Lung (tissue), 11 donors: ENCODE measurements at regions not wholly inside any gene's neighbourhood (a gene's known extent, or its start where the extent isn't known, plus 50 kb on each side); places are given as distances from the start of the nearest gene placed in this dataset.

ENCODE experiments used
- ATAC-seq: fragments of 200-7000 bp; cut with Tn5 transposase; one replicate; pipeline ENCODE4 v1.9.1; 2020; ENCODE audit warnings: moderate number of reproducible peaks; ENCODE audit not compliant: insufficient read depth, low FRiP score
- DNase-seq, 3 donors: peaks; one replicate each; pipeline ENCODE4 v3.0.0-alpha.2; 2013 to 2017
- H3K27ac ChIP-seq, 2 donors: one replicate each; pipeline ENCODE4 v1.5.1; 2013; ENCODE audit warnings: mild to moderate bottlenecking in 2 of 2, moderate library complexity in 2 of 2, control low read depth in 1 of 2, inconsistent platforms in 1 of 2, low read depth in 1 of 2, low read length in 1 of 2
- H3K27me3 ChIP-seq, 3 donors: one replicate each; pipeline ENCODE4 v1.5.1; 2013; ENCODE audit warnings: low read length in 2 of 3; ENCODE audit not compliant: control insufficient read depth in 3 of 3, insufficient read depth in 3 of 3
- H3K36me3 ChIP-seq, 4 donors: one replicate each; pipeline ENCODE4 v1.5.1; 2013; ENCODE audit warnings: low read length in 4 of 4, mild to moderate bottlenecking in 1 of 4, moderate library complexity in 1 of 4; ENCODE audit not compliant: control insufficient read depth in 4 of 4, insufficient read depth in 4 of 4
- H3K4me1 ChIP-seq, 5 donors: one replicate each; pipeline ENCODE4 v1.5.1; 2013; ENCODE audit warnings: low read length in 5 of 5, mild to moderate bottlenecking in 2 of 5, moderate library complexity in 1 of 5; ENCODE audit not compliant: control insufficient read depth in 5 of 5, insufficient read depth in 5 of 5
- H3K4me3 ChIP-seq: one replicate; pipeline ENCODE4 v1.5.1; 2013; ENCODE audit warnings: mild to moderate bottlenecking, control low read depth, moderate library complexity
- H3K9ac ChIP-seq, 2 donors: one replicate each; pipeline ENCODE4 v1.5.1; 2013; ENCODE audit warnings: low read length in 2 of 2, control low read depth in 1 of 2; ENCODE audit not compliant: insufficient read depth in 1 of 2
- H3K9me3 ChIP-seq, 4 donors: one replicate each; pipeline ENCODE4 v1.5.1; 2013; ENCODE audit warnings: low read length in 3 of 4, mild to moderate bottlenecking in 1 of 4, moderate library complexity in 1 of 4; ENCODE audit not compliant: control insufficient read depth in 4 of 4, insufficient read depth in 3 of 4
- CTCF ChIP-seq: IDR thresholded peaks from 2 replicates; pipeline ENCODE4 v1.5.1; 2012; ENCODE audit warnings: mild to moderate bottlenecking; ENCODE audit errors: control extremely low read depth, extremely low read depth
- WGBS, 2 donors: extraction: QIAGEN DNeasy Blood & Tissue Kit; methylation state at CpG; one replicate each; pipeline ENCODE4 v1.1.7; 2013; 5-methylcytosine and 5-hydroxymethylcytosine counted together
- donor health status: control.
- donor health status: control.
- donor health status: Bipolar disorder and iron deficiency.
- donor health status: healthy.
- donor health status: DM: yes; HTN: yes; CAD: no.

- ATAC-seq (no peak), DNase-seq (peak in 2 of 3 donors; percentile 34 to 44)
- H3K4me3 ChIP-seq, result no peak overlapping the region
- peaks cover 0 to 10% (median 3%) of the 10 kb centered on the region in 5 donors for H3K4me1 ChIP-seq
- no peak overlapping the region for H3K27ac ChIP-seq
- H3K27me3 ChIP-seq, result no peaks in the 10 kb centered on the region
- TF ChIP-seq CTCF, result no peak
- WGBS, 2 donors, result 64 to 78% methylated on average over 4 of the region's 4 CpGs
- no peaks in the 10 kb centered on the region for H3K36me3 ChIP-seq
- no peak overlapping the region for H3K9ac ChIP-seq
- H3K9me3 ChIP-seq, result no peaks in the 10 kb centered on the region
Observed at GRCh38 chr1:82867781-82868180, 1067.0 kb downstream of the ADGRL2 start.

- ATAC-seq, result no peak
Observed at GRCh38 chr1:82861749-82862148, 1061.0 kb downstream of the ADGRL2 start.

GRCh38 chr1:82858031-82858430 is 1057.3 kb downstream of the ADGRL2 start:
- H3K9me3 ChIP-seq, result no peaks in the 10 kb centered on the region
- H3K27ac ChIP-seq, result no peak overlapping the region
- TF ChIP-seq CTCF, result no peak
- no peak overlapping the region for H3K9ac ChIP-seq
- 62 to 74% methylated on average over 4 of the region's 4 CpGs for WGBS, 2 donors
- H3K27me3 ChIP-seq, result no peaks in the 10 kb centered on the region
- ATAC-seq (no peak), DNase-seq (peak; percentile 18 to 73 (median 61))
- H3K4me3 ChIP-seq, result no peak overlapping the region
- H3K36me3 ChIP-seq, result no peaks in the 10 kb centered on the region
- H3K4me1 ChIP-seq, result peaks cover 0 to 3% (median 0%) of the 10 kb centered on the region in 5 donors

More at GRCh38 chr1:82861749-82862148, 1061.0 kb downstream of the ADGRL2 start:
- DNase-seq, result no peak
- 91 to 95% methylated on average over 2 of the region's 2 CpGs for WGBS, 2 donors
- Histone ChIP-seq H3K27ac (no peak overlapping the region), H3K9me3 (no peaks in the 10 kb centered on the region), H3K9ac (no peak overlapping the region), H3K4me1 (peaks cover 0 to 3% (median 0%) of the 10 kb centered on the region in 5 donors), H3K36me3 (no peaks in the 10 kb centered on the region), H3K27me3 (no peaks in the 10 kb centered on the region), H3K4me3 (no peak overlapping the region)
- no peak for TF ChIP-seq CTCF

GRCh38 chr1:82849460-82849859 is 1048.7 kb downstream of the ADGRL2 start:
- WGBS, 2 donors, result 65 to 71% methylated on average over 2 of the region's 2 CpGs
- Histone ChIP-seq H3K9me3 (peaks cover 0 to 3% (median 0%) of the 10 kb centered on the region in 4 donors), H3K27me3 (no peaks in the 10 kb centered on the region), H3K4me3 (no peak overlapping the region), H3K36me3 (no peaks in the 10 kb centered on the region), H3K4me1 (no peaks in the 10 kb centered on the region), H3K27ac (no peak overlapping the region), H3K9ac (no peak overlapping the region)
- DNase-seq (no peak), ATAC-seq (no peak)
- no peak for TF ChIP-seq CTCF
